ENCODE measurements at regions not wholly inside any gene's neighbourhood (a gene's known extent, or its start where the extent isn't known, plus 50 kb on each side); places are given as distances from the start of the nearest gene placed in this dataset.
A peak's percentile ranks its signal among the peaks of the same experiment; 100 is the strongest.
"Not testable (repeated sequence)": the region's sequence is repeated elsewhere in the genome, so short reads cannot be mapped to it uniquely, and the experiment has no call there.

DNA sequence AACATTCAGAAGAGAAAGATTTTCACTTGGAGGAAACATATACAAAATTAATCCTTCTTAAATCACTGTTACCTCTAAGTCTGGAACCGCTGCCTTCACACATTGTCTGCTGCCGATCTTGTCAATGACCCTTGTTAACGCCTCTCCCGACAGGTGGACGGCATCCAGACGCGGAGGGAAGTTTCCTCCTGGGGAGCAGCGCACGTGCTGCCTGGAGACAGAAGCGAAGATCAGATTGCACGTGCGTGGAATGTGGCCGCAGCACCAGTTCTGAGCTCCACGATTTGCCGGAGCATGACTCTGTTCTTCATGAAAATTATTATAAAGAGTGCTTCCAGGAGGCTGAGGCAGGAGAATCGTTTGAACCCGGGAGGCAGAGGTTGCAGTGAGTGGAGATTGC lies 183.6 kb upstream of the IRX4 start:
- H3K4me1 ChIP-seq (ENCODE audit: control insufficient read depth, insufficient read depth, low read length, poor library complexity, severe bottlenecking), result no peaks in the 10 kb centered on the region
- DNase-seq, result no peak
- H3K27me3 ChIP-seq (replicated peaks; ENCODE audit: control insufficient read depth, insufficient read depth, low read length, poor library complexity, severe bottlenecking), result no peaks in the 10 kb centered on the region
- H3K4me3 ChIP-seq (ENCODE audit: insufficient read depth, low read depth, low read length, poor library complexity, severe bottlenecking), result no peak overlapping the region
- H3K36me3 ChIP-seq (ENCODE audit: control insufficient read depth, insufficient read depth, low read length), result no peaks in the 10 kb centered on the region
- H3K27ac ChIP-seq (ENCODE audit: insufficient read depth, low read length, poor library complexity, severe bottlenecking), result no peak overlapping the region
- no peaks in the 10 kb centered on the region for H3K9me3 ChIP-seq (ENCODE audit: control insufficient read depth, low read length)

DNA sequence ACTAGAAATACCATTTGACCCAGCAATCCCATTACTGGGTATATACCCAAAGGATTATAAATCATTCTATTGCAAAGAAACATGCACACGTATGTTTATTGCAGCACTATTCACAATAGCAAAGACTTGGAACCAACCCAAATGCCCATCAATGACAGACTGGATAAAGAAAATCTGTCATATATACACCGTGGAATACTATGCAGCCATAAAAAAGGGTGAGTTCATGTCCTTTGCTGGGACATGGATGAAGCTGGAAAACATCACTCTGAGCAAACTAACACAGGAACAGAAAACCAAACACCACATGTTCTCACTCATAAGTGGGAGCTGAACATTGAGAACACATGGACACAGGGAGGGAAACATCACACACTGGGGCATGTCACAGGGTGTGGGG lies 180.7 kb upstream of the IRX4 start:
- not testable (repeated sequence) for H3K9me3 ChIP-seq (ENCODE audit: control insufficient read depth, low read length); DNase-seq; H3K4me1 ChIP-seq (ENCODE audit: control insufficient read depth, insufficient read depth, low read length, poor library complexity, severe bottlenecking); H3K4me3 ChIP-seq (ENCODE audit: insufficient read depth, low read depth, low read length, poor library complexity, severe bottlenecking); H3K27ac ChIP-seq (ENCODE audit: insufficient read depth, low read length, poor library complexity, severe bottlenecking); H3K27me3 ChIP-seq (replicated peaks; ENCODE audit: control insufficient read depth, insufficient read depth, low read length, poor library complexity, severe bottlenecking); H3K36me3 ChIP-seq (ENCODE audit: control insufficient read depth, insufficient read depth, low read length)

DNA sequence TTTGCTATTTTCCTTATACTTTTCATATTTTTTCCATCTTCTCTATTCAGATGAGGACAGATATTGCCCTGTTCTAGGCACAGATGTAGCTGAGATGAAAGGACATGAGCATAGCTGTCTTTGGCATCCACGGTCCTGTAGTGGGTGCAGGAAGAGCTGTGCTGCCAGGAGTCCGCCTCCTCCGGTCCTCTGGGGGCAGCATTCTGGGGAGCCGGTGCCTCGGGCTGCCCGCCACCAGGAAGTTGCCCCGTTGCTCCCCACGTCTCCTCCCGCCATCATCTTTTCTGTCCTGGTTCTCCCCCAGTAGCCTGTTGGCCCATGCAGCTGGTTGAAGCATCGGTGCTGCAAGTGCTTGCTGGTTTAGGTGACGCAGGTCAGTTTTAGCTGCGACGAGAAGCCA lies 170.0 kb upstream of the IRX4 start:
- no peaks in the 10 kb centered on the region for H3K4me1 ChIP-seq (ENCODE audit: control insufficient read depth, insufficient read depth, low read length, poor library complexity, severe bottlenecking)
- no peak overlapping the region for H3K4me3 ChIP-seq (ENCODE audit: insufficient read depth, low read depth, low read length, poor library complexity, severe bottlenecking)
- no peak for DNase-seq
- no peaks in the 10 kb centered on the region for H3K9me3 ChIP-seq (ENCODE audit: control insufficient read depth, low read length)
- no peak overlapping the region for H3K27ac ChIP-seq (ENCODE audit: insufficient read depth, low read length, poor library complexity, severe bottlenecking)
- H3K36me3 ChIP-seq (ENCODE audit: control insufficient read depth, insufficient read depth, low read length), result no peaks in the 10 kb centered on the region
- H3K27me3 ChIP-seq (replicated peaks; ENCODE audit: control insufficient read depth, insufficient read depth, low read length, poor library complexity, severe bottlenecking), result no peaks in the 10 kb centered on the region

DNA sequence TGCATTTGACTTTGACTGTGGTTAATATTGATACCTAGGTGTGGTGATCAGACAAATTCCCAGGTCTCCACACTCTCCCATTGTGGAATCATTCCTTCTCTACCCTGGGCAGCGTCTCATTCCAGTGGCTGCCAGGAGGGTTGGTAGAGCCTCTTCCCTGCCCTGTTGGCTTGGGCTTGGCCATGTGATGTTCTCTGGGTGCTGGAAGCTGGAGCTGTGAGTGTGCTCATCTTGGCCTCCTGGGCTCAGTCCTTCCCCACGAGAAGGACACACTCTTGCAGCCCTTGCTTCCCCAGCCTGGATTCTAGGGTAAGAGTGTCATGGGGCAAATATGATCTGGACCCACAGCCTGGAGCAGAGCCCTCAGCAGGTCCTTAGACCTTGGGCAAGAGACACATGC lies 167.2 kb upstream of the IRX4 start:
- H3K4me3 ChIP-seq (ENCODE audit: insufficient read depth, low read depth, low read length, poor library complexity, severe bottlenecking), result no peak overlapping the region
- no peaks in the 10 kb centered on the region for H3K9me3 ChIP-seq (ENCODE audit: control insufficient read depth, low read length)
- DNase-seq, result no peak
- no peaks in the 10 kb centered on the region for H3K4me1 ChIP-seq (ENCODE audit: control insufficient read depth, insufficient read depth, low read length, poor library complexity, severe bottlenecking)
- no peak overlapping the region for H3K27ac ChIP-seq (ENCODE audit: insufficient read depth, low read length, poor library complexity, severe bottlenecking)
- H3K36me3 ChIP-seq (ENCODE audit: control insufficient read depth, insufficient read depth, low read length), result no peaks in the 10 kb centered on the region
- no peaks in the 10 kb centered on the region for H3K27me3 ChIP-seq (replicated peaks; ENCODE audit: control insufficient read depth, insufficient read depth, low read length, poor library complexity, severe bottlenecking)

DNA sequence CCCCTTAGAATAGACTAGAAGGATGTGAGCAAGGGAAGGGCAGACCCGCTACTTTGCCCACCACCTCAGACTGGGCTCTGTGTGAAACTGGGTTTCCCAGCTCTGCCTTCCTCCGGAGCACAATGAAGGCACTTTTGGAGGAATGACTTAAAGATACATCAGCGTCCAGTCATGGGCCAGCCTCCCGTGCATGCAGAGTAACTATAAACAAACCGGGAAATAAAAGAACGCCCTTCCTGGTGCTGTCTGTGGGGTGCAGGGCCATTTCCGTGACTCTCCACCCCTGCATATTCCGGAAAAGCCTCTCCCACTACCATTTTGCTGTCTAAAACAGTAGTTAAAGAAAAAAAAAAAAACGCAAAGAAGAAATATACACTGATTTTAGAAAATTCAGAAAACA lies 165.9 kb upstream of the IRX4 start:
- Histone ChIP-seq H3K27ac (ENCODE audit: insufficient read depth, low read length, poor library complexity, severe bottlenecking) (no peak overlapping the region), H3K4me3 (ENCODE audit: insufficient read depth, low read depth, low read length, poor library complexity, severe bottlenecking) (no peak overlapping the region), H3K27me3 (replicated peaks; ENCODE audit: control insufficient read depth, insufficient read depth, low read length, poor library complexity, severe bottlenecking) (no peaks in the 10 kb centered on the region), H3K36me3 (ENCODE audit: control insufficient read depth, insufficient read depth, low read length) (no peaks in the 10 kb centered on the region), H3K4me1 (ENCODE audit: control insufficient read depth, insufficient read depth, low read length, poor library complexity, severe bottlenecking) (no peaks in the 10 kb centered on the region), H3K9me3 (ENCODE audit: control insufficient read depth, low read length) (no peaks in the 10 kb centered on the region)
- DNase-seq, result no peak

DNA sequence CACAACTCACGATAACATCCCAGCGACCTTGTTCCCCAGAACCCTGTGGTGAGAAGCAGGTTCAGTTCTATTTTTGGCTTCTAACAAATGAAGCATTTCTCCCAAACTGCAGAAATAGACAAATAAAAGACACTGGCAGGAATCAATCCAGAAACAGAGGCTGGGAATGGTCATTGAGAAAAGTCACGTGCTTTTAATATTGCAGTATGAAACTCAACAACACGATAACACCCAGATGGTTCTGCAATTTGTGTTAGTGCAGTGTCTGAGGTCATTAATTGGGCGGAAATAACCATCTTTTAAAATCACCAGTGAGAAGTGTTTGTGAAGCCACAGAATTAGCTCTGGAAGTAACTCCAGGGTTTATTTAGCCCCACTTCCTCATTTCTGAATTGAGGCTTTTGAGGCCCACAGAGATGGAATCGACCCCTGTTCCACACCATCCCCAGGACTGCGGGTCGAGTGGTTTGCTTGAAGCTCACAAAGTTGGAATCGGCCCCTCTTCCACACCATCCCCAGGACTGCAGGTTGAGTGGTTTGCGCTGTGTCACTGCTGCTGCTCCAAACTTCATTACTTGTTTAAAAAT lies 164.7 kb upstream of the IRX4 start:
- DNase-seq, result no peak
- H3K27ac ChIP-seq (ENCODE audit: insufficient read depth, low read length, poor library complexity, severe bottlenecking), result no peak overlapping the region
- no peaks in the 10 kb centered on the region for H3K36me3 ChIP-seq (ENCODE audit: control insufficient read depth, insufficient read depth, low read length)
- no peak overlapping the region for H3K4me3 ChIP-seq (ENCODE audit: insufficient read depth, low read depth, low read length, poor library complexity, severe bottlenecking)
- no peaks in the 10 kb centered on the region for H3K9me3 ChIP-seq (ENCODE audit: control insufficient read depth, low read length)
- H3K27me3 ChIP-seq (replicated peaks; ENCODE audit: control insufficient read depth, insufficient read depth, low read length, poor library complexity, severe bottlenecking), result no peaks in the 10 kb centered on the region
- no peaks in the 10 kb centered on the region for H3K4me1 ChIP-seq (ENCODE audit: control insufficient read depth, insufficient read depth, low read length, poor library complexity, severe bottlenecking)

DNA sequence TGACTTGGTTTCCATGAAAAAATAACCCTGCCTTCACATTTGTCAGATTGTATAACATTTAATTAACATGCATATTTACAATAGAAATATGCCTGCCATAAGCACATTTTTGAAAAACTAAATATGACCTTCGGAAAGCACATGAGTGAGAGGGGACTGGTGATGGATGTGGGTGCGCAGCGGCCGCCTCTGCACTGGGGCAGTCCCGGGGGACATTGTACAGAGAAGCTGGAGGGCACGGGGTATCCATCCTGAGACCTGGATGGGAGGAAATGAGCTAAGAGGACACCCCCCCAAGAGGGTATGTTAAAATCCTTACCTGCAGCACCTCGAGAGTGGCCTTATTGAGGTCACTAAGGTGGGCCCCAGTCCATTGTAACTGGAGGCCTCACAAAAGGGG lies 161.3 kb upstream of the IRX4 start:
- Histone ChIP-seq H3K27ac (ENCODE audit: insufficient read depth, low read length, poor library complexity, severe bottlenecking) (no peak overlapping the region), H3K4me1 (ENCODE audit: control insufficient read depth, insufficient read depth, low read length, poor library complexity, severe bottlenecking) (no peaks in the 10 kb centered on the region), H3K9me3 (ENCODE audit: control insufficient read depth, low read length) (no peaks in the 10 kb centered on the region), H3K4me3 (ENCODE audit: insufficient read depth, low read depth, low read length, poor library complexity, severe bottlenecking) (no peak overlapping the region), H3K36me3 (ENCODE audit: control insufficient read depth, insufficient read depth, low read length) (no peaks in the 10 kb centered on the region), H3K27me3 (replicated peaks; ENCODE audit: control insufficient read depth, insufficient read depth, low read length, poor library complexity, severe bottlenecking) (no peaks in the 10 kb centered on the region)
- DNase-seq, result no peak

DNA sequence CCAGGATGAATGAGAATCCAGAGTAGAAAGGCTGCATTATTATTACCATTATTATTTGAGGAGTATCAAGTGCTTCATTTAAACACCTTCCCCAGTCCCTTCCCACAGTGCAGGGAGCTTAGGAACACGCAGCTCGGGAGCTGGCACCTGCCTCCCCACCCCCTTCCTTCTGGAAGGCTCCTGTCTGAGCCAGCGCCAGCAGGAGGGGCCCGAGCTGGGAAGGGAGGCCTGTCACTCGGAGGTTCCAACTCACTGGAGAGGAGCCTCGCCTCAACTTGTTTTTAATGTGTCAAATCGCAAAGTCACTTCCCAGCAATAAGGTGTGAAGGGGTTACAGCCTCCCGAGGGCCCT lies 156.4 kb upstream of the IRX4 start:
- no peak for DNase-seq

DNA sequence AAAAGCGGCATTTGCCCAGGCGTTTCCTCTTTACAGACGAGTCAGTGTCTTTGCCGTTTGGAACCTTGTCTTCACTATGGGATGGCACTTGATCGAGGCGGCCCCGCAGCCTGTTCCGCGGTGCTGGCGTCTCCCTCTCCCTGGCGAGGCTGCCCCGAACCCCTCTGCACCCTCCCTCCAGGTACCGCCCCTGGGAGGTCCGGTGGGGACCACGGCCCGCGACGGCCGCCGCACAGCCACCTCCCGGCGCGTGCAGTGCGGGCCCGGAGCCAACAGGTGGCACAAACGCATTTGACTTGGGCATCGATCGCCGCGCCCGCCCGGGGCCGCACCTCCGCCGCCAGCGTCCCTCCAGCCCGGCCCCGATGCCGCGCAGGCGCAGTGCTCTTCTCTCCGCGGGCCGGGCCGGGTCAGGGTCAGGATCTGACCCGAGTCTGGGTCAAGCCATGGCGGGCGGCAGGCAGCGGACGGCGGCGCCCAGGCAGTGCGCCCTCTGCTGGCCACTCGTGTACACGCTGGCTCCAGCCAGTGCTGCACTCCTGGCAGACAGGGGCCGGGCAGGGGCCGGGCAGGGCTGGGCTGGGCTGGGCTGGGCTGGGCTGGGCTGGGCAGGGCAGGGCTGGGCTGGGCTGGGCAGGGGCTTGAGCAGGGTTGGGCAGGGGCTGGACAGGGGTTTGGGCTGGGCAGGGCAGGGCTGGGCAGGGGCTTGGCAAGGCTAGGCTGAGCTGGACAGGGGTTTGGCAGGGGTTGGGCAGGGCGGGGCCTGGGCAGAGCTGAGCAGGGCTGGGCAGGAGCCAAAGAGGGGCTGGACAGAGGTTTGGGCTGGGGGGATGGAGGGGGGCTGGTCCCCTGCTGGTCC lies 155.8 kb upstream of the IRX4 start:
- Histone ChIP-seq H3K9me3 (ENCODE audit: control insufficient read depth, low read length) (no peaks in the 10 kb centered on the region), H3K4me3 (ENCODE audit: insufficient read depth, low read depth, low read length, poor library complexity, severe bottlenecking) (peak overlapping the region; percentile 61), H3K27ac (ENCODE audit: insufficient read depth, low read length, poor library complexity, severe bottlenecking) (no peak overlapping the region), H3K36me3 (ENCODE audit: control insufficient read depth, insufficient read depth, low read length) (no peaks in the 10 kb centered on the region), H3K4me1 (ENCODE audit: control insufficient read depth, insufficient read depth, low read length, poor library complexity, severe bottlenecking) (no peaks in the 10 kb centered on the region), H3K27me3 (replicated peaks; ENCODE audit: control insufficient read depth, insufficient read depth, low read length, poor library complexity, severe bottlenecking) (no peaks in the 10 kb centered on the region)
- DNase-seq, result peak; percentile 1 to 40 (median 15)

More for the DNA sequence above, 156.4 kb upstream of the IRX4 start:
- no peaks in the 10 kb centered on the region for H3K4me1 ChIP-seq (ENCODE audit: control insufficient read depth, insufficient read depth, low read length, poor library complexity, severe bottlenecking)
- H3K27ac ChIP-seq (ENCODE audit: insufficient read depth, low read length, poor library complexity, severe bottlenecking), result no peak overlapping the region
- no peaks in the 10 kb centered on the region for H3K36me3 ChIP-seq (ENCODE audit: control insufficient read depth, insufficient read depth, low read length)
- H3K27me3 ChIP-seq (replicated peaks; ENCODE audit: control insufficient read depth, insufficient read depth, low read length, poor library complexity, severe bottlenecking), result no peaks in the 10 kb centered on the region
- H3K4me3 ChIP-seq (ENCODE audit: insufficient read depth, low read depth, low read length, poor library complexity, severe bottlenecking), result no peak overlapping the region
- H3K9me3 ChIP-seq (ENCODE audit: control insufficient read depth, low read length), result no peaks in the 10 kb centered on the region

DNA sequence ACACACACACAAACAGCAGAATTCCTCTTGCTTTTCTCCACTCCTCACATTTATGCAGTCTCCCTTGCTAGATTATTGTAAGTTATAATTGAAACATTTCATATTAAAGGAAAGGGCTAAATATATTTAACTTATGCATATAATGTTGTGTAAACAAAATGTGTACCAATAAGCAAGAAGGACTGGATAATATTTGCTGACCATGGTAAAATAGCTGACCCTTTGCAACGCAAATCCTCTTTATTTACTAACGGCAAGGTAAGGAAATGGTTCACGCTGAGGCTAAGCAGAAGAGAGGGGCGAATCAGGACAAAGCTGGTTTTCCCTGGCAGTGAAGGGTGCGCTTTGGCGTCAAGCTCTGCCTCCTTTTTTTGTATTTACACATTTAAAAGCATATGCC lies 154.2 kb upstream of the IRX4 start:
- DNase-seq, result no peak
- H3K27me3 ChIP-seq (replicated peaks; ENCODE audit: control insufficient read depth, insufficient read depth, low read length, poor library complexity, severe bottlenecking), result no peaks in the 10 kb centered on the region

More for the DNA sequence above, 154.2 kb upstream of the IRX4 start:
- no peak overlapping the region for H3K27ac ChIP-seq (ENCODE audit: insufficient read depth, low read length, poor library complexity, severe bottlenecking)
- no peaks in the 10 kb centered on the region for H3K36me3 ChIP-seq (ENCODE audit: control insufficient read depth, insufficient read depth, low read length)
- H3K9me3 ChIP-seq (ENCODE audit: control insufficient read depth, low read length), result no peaks in the 10 kb centered on the region
- H3K4me1 ChIP-seq (ENCODE audit: control insufficient read depth, insufficient read depth, low read length, poor library complexity, severe bottlenecking), result no peaks in the 10 kb centered on the region
- H3K4me3 ChIP-seq (ENCODE audit: insufficient read depth, low read depth, low read length, poor library complexity, severe bottlenecking), result no peak overlapping the region
